HCT116 (cell line): ENCODE measurements at regions not wholly inside any gene's neighbourhood (a gene's known extent, or its start where the extent isn't known, plus 50 kb on each side); places are given as distances from the start of the nearest gene placed in this dataset.

ENCODE experiments used
- ATAC-seq: fragments of 200-7000 bp; cut with Tn5 transposase; 2 replicates; pipeline ENCODE4 v1.9.1; 2020; ENCODE audit warnings: mild to moderate bottlenecking, moderate library complexity
- BruUV-seq: library from RNA; stranded (reverse); fragments of 400-500 nt; replicated peaks from 2 replicates; lab custom pipeline; 2021; lab: Mats Ljungman, UMichigan
- CTCF ChIA-PET: fragments of 300-600 bp; sonication (Branson Sonifier 250); formaldehyde crosslinking; loops from one replicate; lab custom pipeline; 2021; ENCODE audit warnings: antibody characterized with exemption; lab: Charles Lee
- POLR2A ChIA-PET: fragments of 300-600, 350-600 bp; sonication (Branson Sonifier 250); formaldehyde crosslinking; loops from one replicate; lab custom pipeline; 2021; ENCODE audit warnings: antibody characterized with exemption; lab: Charles Lee
- RAD21 ChIA-PET, 2 experiments: fragments of 300-600 bp; sonication (Branson Sonifier 250); formaldehyde crosslinking; loops; one replicate each; lab custom pipeline; 2023; ENCODE audit warnings: low total read pairs in 2 of 2; ENCODE audit not compliant: uncharacterized antibody in 2 of 2, unreplicated experiment in 2 of 2, low non-redundant PET in 1 of 2; lab: Charles Lee
- DNase-seq: peaks from one replicate; pipeline ENCODE4 v3.0.0-alpha.2; 2010; ENCODE audit warnings: low read depth, low spot score
- H2AFZ ChIP-seq: fragments of 200-600 bp; shearing (Covaris generic), sonication (generic); 2 replicates; pipeline ENCODE4 v1.6.1; 2017; ENCODE audit warnings: low read depth, mixed run types, mixed read lengths, antibody characterized with exemption, low read length; ENCODE audit not compliant: poor library complexity, severe bottlenecking
- H3K27ac ChIP-seq: 2 replicates; pipeline ENCODE4 v1.5.1; 2012; ENCODE audit warnings: low read depth, low read length
- H3K27me3 ChIP-seq: fragments of 200-600 bp; sonication (generic); 2 replicates; pipeline ENCODE4 v1.6.1; 2016; ENCODE audit warnings: mixed run types, low read length, mixed read lengths; ENCODE audit not compliant: insufficient read depth
- H3K36me3 ChIP-seq, 2 experiments: fragments of 200-500 bp in 1 of 2; fragments of 200-600 bp in 1 of 2; sonication (Bioruptor generic) in 1 of 2; sonication (generic) in 1 of 2; 2 replicates each; pipeline versions ENCODE4 v1.5.1 to v1.6.1; 2014 to 2016; ENCODE audit warnings: low read length in 2 of 2, inconsistent platforms in 1 of 2, mixed read lengths in 1 of 2, mixed run types in 1 of 2; ENCODE audit not compliant: insufficient read depth in 2 of 2, control insufficient read depth in 1 of 2
- H3K4me1 ChIP-seq, 2 experiments: fragments of 200-600 bp in 1 of 2; sonication (generic) in 1 of 2; 2 replicates each; pipeline versions ENCODE4 v1.5.1 to v1.6.1; 2012 to 2017; ENCODE audit warnings: low read length in 2 of 2, inconsistent platforms in 1 of 2, mild to moderate bottlenecking in 1 of 2, mixed read lengths in 1 of 2, mixed run types in 1 of 2, moderate library complexity in 1 of 2; ENCODE audit not compliant: insufficient read depth in 2 of 2, control insufficient read depth in 1 of 2
- H3K4me2 ChIP-seq: fragments of 200-600 bp; sonication (generic); 2 replicates; pipeline ENCODE4 v1.6.1; 2017; ENCODE audit warnings: mixed run types, low read length, mixed read lengths
- H3K4me3 ChIP-seq, 2 experiments: fragments of 200-600 bp in 1 of 2; sonication (generic) in 1 of 2; replicated peaks in 1 of 2; 2 replicates each; pipeline ENCODE4 v1.5.1; 2011 to 2016; ENCODE audit warnings: low read length in 2 of 2, control low read depth in 1 of 2, low read depth in 1 of 2, mild to moderate bottlenecking in 1 of 2, mixed read lengths in 1 of 2, mixed run types in 1 of 2
- H3K79me2 ChIP-seq: fragments of 200-600 bp; sonication (generic); 2 replicates; pipeline ENCODE4 v1.6.1; 2017; ENCODE audit warnings: mild to moderate bottlenecking, mixed run types, low read length, moderate library complexity, mixed read lengths; ENCODE audit not compliant: insufficient read depth
- H3K9ac ChIP-seq: fragments of 200-600 bp; sonication (generic); 2 replicates; pipeline ENCODE4 v1.6.1; 2016; ENCODE audit warnings: low read length, mixed read lengths
- H3K9me2 ChIP-seq: fragments of 200-600 bp; sonication (generic), shearing (Covaris generic); 2 replicates; pipeline ENCODE4 v1.6.1; 2017; ENCODE audit warnings: mixed run types, mild to moderate bottlenecking, moderate library complexity; ENCODE audit not compliant: insufficient read depth
- H3K9me3 ChIP-seq, 2 experiments: fragments of 200-500 bp in 1 of 2; fragments of 200-600 bp in 1 of 2; sonication (Bioruptor generic) in 1 of 2; sonication (generic) in 1 of 2; 2 replicates each; pipeline ENCODE4 v1.6.1; 2014 to 2017; ENCODE audit warnings: low read length in 2 of 2, mixed read lengths in 2 of 2, inconsistent platforms in 1 of 2, low read depth in 1 of 2, mild to moderate bottlenecking in 1 of 2, mixed run types in 1 of 2, moderate library complexity in 1 of 2; ENCODE audit not compliant: control insufficient read depth in 1 of 2, insufficient read depth in 1 of 2
- H4K20me1 ChIP-seq: fragments of 200-600 bp; sonication (generic), shearing (Covaris generic); 2 replicates; pipeline ENCODE4 v1.6.1; 2017; ENCODE audit warnings: mixed run types, mild to moderate bottlenecking, moderate library complexity; ENCODE audit not compliant: insufficient read depth
- CBX3 ChIP-seq: IDR thresholded peaks from 2 replicates; pipeline ENCODE4 v1.6.1; 2012; ENCODE audit warnings: low read depth
- CEBPB ChIP-seq: IDR thresholded peaks from 2 replicates; pipeline ENCODE4 v1.6.1; 2012; ENCODE audit warnings: low read depth
- EGR1 ChIP-seq: IDR thresholded peaks from 2 replicates; pipeline ENCODE4 v1.6.1; 2012; ENCODE audit warnings: low read depth
- ELF1 ChIP-seq: IDR thresholded peaks from 2 replicates; pipeline ENCODE4 v1.6.1; 2012; ENCODE audit warnings: low read depth, borderline replicate concordance
- EZH2phosphoT487 ChIP-seq: fragments of 200-600 bp; IDR thresholded peaks from 2 replicates; pipeline ENCODE4 v1.6.1; 2018; ENCODE audit warnings: antibody characterized with exemption, borderline replicate concordance
- FOSL1 ChIP-seq: IDR thresholded peaks from 2 replicates; pipeline ENCODE4 v1.6.1; 2012; ENCODE audit warnings: low read depth
- JUND ChIP-seq: IDR thresholded peaks from 2 replicates; pipeline ENCODE4 v1.6.1; 2012
- POLR2A ChIP-seq: IDR thresholded peaks from 2 replicates; pipeline ENCODE4 v1.7.0; 2011; ENCODE audit warnings: borderline replicate concordance; ENCODE audit not compliant: insufficient read depth, insufficient read length; ENCODE audit errors: extremely low read depth
- POLR2AphosphoS5 ChIP-seq: IDR thresholded peaks from 2 replicates; pipeline ENCODE4 v1.6.1; 2011; ENCODE audit warnings: mild to moderate bottlenecking, low read depth, low read length, moderate library complexity
- RAD21 ChIP-seq: IDR thresholded peaks from 2 replicates; pipeline ENCODE4 v1.6.1; 2012; ENCODE audit warnings: low read depth, mild to moderate bottlenecking
- SP1 ChIP-seq: IDR thresholded peaks from 2 replicates; pipeline ENCODE4 v1.6.1; 2012; ENCODE audit warnings: low read depth
- SRF ChIP-seq: IDR thresholded peaks from 2 replicates; pipeline ENCODE4 v1.6.1; 2012; ENCODE audit warnings: low read depth
- TCF7L2 ChIP-seq: IDR thresholded peaks from 2 replicates; pipeline ENCODE4 v1.7.0; 2011; ENCODE audit warnings: borderline replicate concordance, inconsistent platforms; ENCODE audit not compliant: insufficient read depth, insufficient read length; ENCODE audit errors: extremely low read depth
- YY1 ChIP-seq: IDR thresholded peaks from 2 replicates; pipeline ENCODE4 v1.6.1; 2011; ENCODE audit warnings: low read length, low read depth, moderate library complexity, mild to moderate bottlenecking; ENCODE audit not compliant: insufficient replicate concordance; ENCODE audit errors: extremely low read depth
- ZFX ChIP-seq: fragments of 450-650 bp; IDR thresholded peaks from 2 replicates; pipeline ENCODE4 v1.6.1; 2017
- ZNF274 ChIP-seq: fragments of 200-500 bp; sonication (Bioruptor generic); IDR thresholded peaks from 2 replicates; pipeline ENCODE4 v1.6.1; 2014; ENCODE audit warnings: mild to moderate bottlenecking, low read depth, low read length, inconsistent platforms
- intact Hi-C: fragments of 100-400 bp; cut with micrococcal nuclease; formaldehyde crosslinking; loops from 2 replicates; pipeline ENCODE4 v1.10.0; 2022
- TF ChIP-seq, protein P1 (sequence below): IDR thresholded peaks from 2 replicates; pipeline ENCODE4 v1.6.1; 2012; ENCODE audit warnings: low read depth
- TF ChIP-seq, protein P2 (sequence below): IDR thresholded peaks from 2 replicates; pipeline ENCODE4 v1.6.1; 2012
- TF ChIP-seq, protein P3 (sequence below), 3 experiments: fragments of 200-600 bp in 1 of 3; sonication (generic) in 1 of 3; IDR thresholded peaks in 2 of 3; conservative IDR thresholded peaks in 1 of 3; 2 replicates each; pipeline ENCODE4 v1.5.1; 2012 to 2017; ENCODE audit warnings: low read depth in 2 of 3, low read length in 2 of 3, antibody characterized with exemption in 1 of 3, borderline replicate concordance in 1 of 3, control low read depth in 1 of 3, mild to moderate bottlenecking in 1 of 3, mixed read lengths in 1 of 3, mixed run types in 1 of 3, moderate library complexity in 1 of 3; ENCODE audit not compliant: insufficient read depth in 1 of 3

DNA sequence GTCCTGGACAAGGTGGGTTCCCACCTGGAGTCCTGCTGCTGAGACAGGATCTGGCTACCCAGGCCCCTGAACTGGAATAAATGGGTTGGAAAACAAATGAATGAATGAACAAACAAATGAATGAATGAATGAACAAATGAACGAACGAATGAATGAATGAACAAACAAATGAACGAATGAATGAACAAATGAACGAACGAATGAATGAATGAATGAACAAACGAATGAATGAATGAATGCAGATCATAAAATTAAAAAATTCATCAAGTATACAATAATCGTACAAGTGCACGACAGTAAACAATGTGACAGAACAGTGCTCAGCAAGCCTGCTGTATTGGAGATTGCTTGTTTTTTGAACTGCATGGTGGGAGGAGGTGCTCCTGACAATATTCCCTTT, 2097.1 kb downstream of the MAT2B start:
- H3K9me3 ChIP-seq = peaks cover 13 to 17% of the 10 kb centered on the region in 2 experiments; a peak in 2 of 4 replicates
- intact Hi-C loops = no loop called here
- H4K20me1 ChIP-seq = no peaks in the 10 kb centered on the region
- H3K9me2 ChIP-seq = no peaks in the 10 kb centered on the region
- no peaks in the 10 kb centered on the region for H3K36me3 ChIP-seq
- H3K27ac ChIP-seq = no peak overlapping the region
- H3K4me1 ChIP-seq = no peaks in the 10 kb centered on the region
- TF ChIP-seq EGR1 (no peak), EZH2phosphoT487 (no peak), CBX3 (no peak), ZNF274 (no peak), SP1 (no peak), POLR2A (no peak), YY1 (no peak), TCF7L2 (no peak), RAD21 (no peak), JUND (no peak), CEBPB (no peak), FOSL1 (no peak), POLR2AphosphoS5 (no peak), ELF1 (no peak), ZFX (no peak), SRF (no peak)
- TF ChIP-seq, protein P1, sequence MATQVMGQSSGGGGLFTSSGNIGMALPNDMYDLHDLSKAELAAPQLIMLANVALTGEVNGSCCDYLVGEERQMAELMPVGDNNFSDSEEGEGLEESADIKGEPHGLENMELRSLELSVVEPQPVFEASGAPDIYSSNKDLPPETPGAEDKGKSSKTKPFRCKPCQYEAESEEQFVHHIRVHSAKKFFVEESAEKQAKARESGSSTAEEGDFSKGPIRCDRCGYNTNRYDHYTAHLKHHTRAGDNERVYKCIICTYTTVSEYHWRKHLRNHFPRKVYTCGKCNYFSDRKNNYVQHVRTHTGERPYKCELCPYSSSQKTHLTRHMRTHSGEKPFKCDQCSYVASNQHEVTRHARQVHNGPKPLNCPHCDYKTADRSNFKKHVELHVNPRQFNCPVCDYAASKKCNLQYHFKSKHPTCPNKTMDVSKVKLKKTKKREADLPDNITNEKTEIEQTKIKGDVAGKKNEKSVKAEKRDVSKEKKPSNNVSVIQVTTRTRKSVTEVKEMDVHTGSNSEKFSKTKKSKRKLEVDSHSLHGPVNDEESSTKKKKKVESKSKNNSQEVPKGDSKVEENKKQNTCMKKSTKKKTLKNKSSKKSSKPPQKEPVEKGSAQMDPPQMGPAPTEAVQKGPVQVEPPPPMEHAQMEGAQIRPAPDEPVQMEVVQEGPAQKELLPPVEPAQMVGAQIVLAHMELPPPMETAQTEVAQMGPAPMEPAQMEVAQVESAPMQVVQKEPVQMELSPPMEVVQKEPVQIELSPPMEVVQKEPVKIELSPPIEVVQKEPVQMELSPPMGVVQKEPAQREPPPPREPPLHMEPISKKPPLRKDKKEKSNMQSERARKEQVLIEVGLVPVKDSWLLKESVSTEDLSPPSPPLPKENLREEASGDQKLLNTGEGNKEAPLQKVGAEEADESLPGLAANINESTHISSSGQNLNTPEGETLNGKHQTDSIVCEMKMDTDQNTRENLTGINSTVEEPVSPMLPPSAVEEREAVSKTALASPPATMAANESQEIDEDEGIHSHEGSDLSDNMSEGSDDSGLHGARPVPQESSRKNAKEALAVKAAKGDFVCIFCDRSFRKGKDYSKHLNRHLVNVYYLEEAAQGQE = no peak
- TF ChIP-seq, protein P2, sequence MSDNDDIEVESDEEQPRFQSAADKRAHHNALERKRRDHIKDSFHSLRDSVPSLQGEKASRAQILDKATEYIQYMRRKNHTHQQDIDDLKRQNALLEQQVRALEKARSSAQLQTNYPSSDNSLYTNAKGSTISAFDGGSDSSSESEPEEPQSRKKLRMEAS = no peak
- TF ChIP-seq, protein P3, sequence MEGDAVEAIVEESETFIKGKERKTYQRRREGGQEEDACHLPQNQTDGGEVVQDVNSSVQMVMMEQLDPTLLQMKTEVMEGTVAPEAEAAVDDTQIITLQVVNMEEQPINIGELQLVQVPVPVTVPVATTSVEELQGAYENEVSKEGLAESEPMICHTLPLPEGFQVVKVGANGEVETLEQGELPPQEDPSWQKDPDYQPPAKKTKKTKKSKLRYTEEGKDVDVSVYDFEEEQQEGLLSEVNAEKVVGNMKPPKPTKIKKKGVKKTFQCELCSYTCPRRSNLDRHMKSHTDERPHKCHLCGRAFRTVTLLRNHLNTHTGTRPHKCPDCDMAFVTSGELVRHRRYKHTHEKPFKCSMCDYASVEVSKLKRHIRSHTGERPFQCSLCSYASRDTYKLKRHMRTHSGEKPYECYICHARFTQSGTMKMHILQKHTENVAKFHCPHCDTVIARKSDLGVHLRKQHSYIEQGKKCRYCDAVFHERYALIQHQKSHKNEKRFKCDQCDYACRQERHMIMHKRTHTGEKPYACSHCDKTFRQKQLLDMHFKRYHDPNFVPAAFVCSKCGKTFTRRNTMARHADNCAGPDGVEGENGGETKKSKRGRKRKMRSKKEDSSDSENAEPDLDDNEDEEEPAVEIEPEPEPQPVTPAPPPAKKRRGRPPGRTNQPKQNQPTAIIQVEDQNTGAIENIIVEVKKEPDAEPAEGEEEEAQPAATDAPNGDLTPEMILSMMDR (IDR thresholded peaks at IDR 0.05 in 2 of 3, conservative IDR thresholded peaks at IDR 0.05 in 1 of 3; ENCODE audit: borderline replicate concordance in 1 of 3, insufficient read depth in 1 of 3, low read depth in 2 of 3, low read length in 2 of 3) = no peak
- ChIA-PET RAD21 (no interaction called here), POLR2A (no interaction called here), CTCF (no interaction called here)
- BruUV-seq = no TSS peak
- H3K4me3 ChIP-seq = no peak overlapping the region
- H3K4me2 ChIP-seq = no peak overlapping the region
- DNase-seq = no peak
- no peak overlapping the region for H3K9ac ChIP-seq
- no peak for ATAC-seq
- no peak overlapping the region for H2AFZ ChIP-seq
- H3K27me3 ChIP-seq = no peaks in the 10 kb centered on the region
- H3K79me2 ChIP-seq = no peaks in the 10 kb centered on the region
